ENCODE measurements at regions not wholly inside any gene's neighbourhood (a gene's known extent, or its start where the extent isn't known, plus 50 kb on each side); places are given as distances from the start of the nearest gene placed in this dataset.

- no peak for FAIRE-seq
- ATAC-seq: no peak
- CTCF ChIA-PET: interaction anchor here (1.3 kb wide), 1 partner anchor 10 kb away, joined by 3 read pairs; no protein-coding TSS in a partner anchor
- TF ChIP-seq FOSL2 (IDR thresholded peaks at IDR 0.05) (no peak), FOSL2 (CRISPR knock-in tag; IDR thresholded peaks at IDR 0.05) (no peak), ZC3H11A (IDR thresholded peaks at IDR 0.05) (no peak), FOSB (CRISPR knock-in tag; IDR thresholded peaks at IDR 0.05) (no peak), BCL3 (IDR thresholded peaks at IDR 0.05) (no peak), POLR2AphosphoS2 (conservative IDR thresholded peaks at IDR 0.05; ENCODE audit: low read length) (no peak), BHLHE40 (IDR thresholded peaks at IDR 0.05; ENCODE audit: low read depth, low read length) (no peak), ESRRA (IDR thresholded peaks at IDR 0.05; ENCODE audit: borderline replicate concordance, low read length) (no peak), CEBPB (IDR thresholded peaks at IDR 0.05) (no peak), RARB (CRISPR knock-in tag; IDR thresholded peaks at IDR 0.05) (no peak), RNF2 (IDR thresholded peaks at IDR 0.05; ENCODE audit: borderline replicate concordance, low read depth) (no peak), FOXS1 (CRISPR knock-in tag; IDR thresholded peaks at IDR 0.05) (no peak), GATA3 (IDR thresholded peaks at IDR 0.05; ENCODE audit: borderline replicate concordance) (no peak), TP53 (CRISPR knock-in tag; IDR thresholded peaks at IDR 0.05) (no peak), CBX8 (IDR thresholded peaks at IDR 0.05) (no peak), POLR2A (IDR thresholded peaks at IDR 0.05; ENCODE audit: low read length) (no peak), NR3C1 (IDR thresholded peaks at IDR 0.05) (no peak)
- no peak for DNase-seq (ENCODE audit: low read depth in 1 of 2, low spot score in 1 of 2)
- H3K4me1 ChIP-seq: no peaks in the 10 kb centered on the region
- POLR2A ChIA-PET: no interaction called here
- no peaks in the 10 kb centered on the region for H3K9me3 ChIP-seq
- 21% methylated on average over 3 of the region's 3 CpGs for WGBS (ENCODE audit: missing lambda C conversion rate)
- H3K4me3 ChIP-seq: no peak overlapping the region
- H3K27ac ChIP-seq: no peak overlapping the region
- H3K4me2 ChIP-seq: no peak overlapping the region
Observed at GRCh38 chr9:135010586-135010860, 76.9 kb upstream of the OLFM1 start.

- Histone ChIP-seq H3K4me2 (no peak overlapping the region), H3K4me3 (no peak overlapping the region), H3K4me1 (no peaks in the 10 kb centered on the region), H3K27ac (no peak overlapping the region), H3K9me3 (no peaks in the 10 kb centered on the region)
- DNase-seq (ENCODE audit: low read depth in 1 of 2, low spot score in 1 of 2) (no peak), FAIRE-seq (no peak), ATAC-seq (no peak)
- WGBS (ENCODE audit: missing lambda C conversion rate): 37% methylated on average over 8 of the region's 8 CpGs
- POLR2A ChIA-PET: no interaction called here
- CTCF ChIA-PET: interaction anchor here (1.3 kb wide), 1 partner anchor 9 kb away, joined by 3 read pairs; no protein-coding TSS in a partner anchor
- TF ChIP-seq CHD2 (IDR thresholded peaks at IDR 0.05; ENCODE audit: low read length, partially characterized antibody) (no peak), EP300 (IDR thresholded peaks at IDR 0.05) (no peak), TFCP2L1 (CRISPR knock-in tag; IDR thresholded peaks at IDR 0.05) (no peak), CEBPB (IDR thresholded peaks at IDR 0.05) (no peak), ELK1 (IDR thresholded peaks at IDR 0.05; ENCODE audit: low read depth, low read length) (no peak), EHF (CRISPR knock-in tag; IDR thresholded peaks at IDR 0.05) (no peak)
Observed at GRCh38 chr9:135010921-135011320, 76.5 kb upstream of the OLFM1 start.

DNA sequence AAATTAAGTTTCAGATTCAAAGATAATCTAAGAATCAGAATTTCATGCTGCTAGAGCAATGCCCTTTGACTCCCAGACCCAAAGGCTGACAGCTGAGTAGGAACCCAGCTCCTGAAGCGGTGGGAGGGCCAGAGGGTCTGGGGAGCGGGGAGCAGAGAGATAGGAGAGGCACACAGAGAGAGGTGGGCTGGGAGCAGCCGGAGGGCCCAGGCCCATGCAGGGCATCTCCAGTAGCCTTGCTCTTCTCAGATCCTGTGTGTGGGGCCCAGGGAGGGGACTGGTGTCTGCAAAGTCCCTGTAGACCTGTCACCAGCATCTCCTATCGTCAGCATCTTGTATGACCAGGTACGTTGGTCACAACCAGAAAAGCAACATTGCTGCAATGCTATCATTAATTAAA, 75.3 kb upstream of the OLFM1 start:
- ChIA-PET CTCF (interaction anchor here (1.1 kb wide), 1 partner anchor 234 kb away, joined by 3 read pairs; no protein-coding TSS in a partner anchor), POLR2A (no interaction called here)
- WGBS (ENCODE audit: missing lambda C conversion rate): 17% methylated on average over 5 of the region's 5 CpGs
- TF ChIP-seq, protein P1, sequence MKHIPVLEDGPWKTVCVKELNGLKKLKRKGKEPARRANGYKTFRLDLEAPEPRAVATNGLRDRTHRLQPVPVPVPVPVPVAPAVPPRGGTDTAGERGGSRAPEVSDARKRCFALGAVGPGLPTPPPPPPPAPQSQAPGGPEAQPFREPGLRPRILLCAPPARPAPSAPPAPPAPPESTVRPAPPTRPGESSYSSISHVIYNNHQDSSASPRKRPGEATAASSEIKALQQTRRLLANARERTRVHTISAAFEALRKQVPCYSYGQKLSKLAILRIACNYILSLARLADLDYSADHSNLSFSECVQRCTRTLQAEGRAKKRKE (CRISPR knock-in tag; IDR thresholded peaks at IDR 0.05; ENCODE audit: low read depth): no peak
- TF ChIP-seq HOXB5 (CRISPR knock-in tag; IDR thresholded peaks at IDR 0.05) (no peak), SMC3 (IDR thresholded peaks at IDR 0.05) (no peak), KDM5A (IDR thresholded peaks at IDR 0.05) (no peak), SREBF2 (IDR thresholded peaks at IDR 0.05) (no peak), NR3C1 (IDR thresholded peaks at IDR 0.05) (no peak), TFCP2L1 (CRISPR knock-in tag; IDR thresholded peaks at IDR 0.05) (no peak), TP53 (CRISPR knock-in tag; IDR thresholded peaks at IDR 0.05) (no peak), CBX2 (IDR thresholded peaks at IDR 0.05; ENCODE audit: borderline replicate concordance, low read depth) (no peak), ESRRA (IDR thresholded peaks at IDR 0.05; ENCODE audit: borderline replicate concordance, low read length) (no peak), MAX (IDR thresholded peaks at IDR 0.05) (no peak), CBX8 (IDR thresholded peaks at IDR 0.05) (no peak), GATA3 (IDR thresholded peaks at IDR 0.05; ENCODE audit: borderline replicate concordance) (no peak), JUN (IDR thresholded peaks at IDR 0.05) (no peak), CHD4 (IDR thresholded peaks at IDR 0.05; ENCODE audit: borderline replicate concordance) (no peak), KDM1A (IDR thresholded peaks at IDR 0.05; ENCODE audit: low read depth) (no peak), RCOR1 (IDR thresholded peaks at IDR 0.05; ENCODE audit: low read depth, low read length) (no peak)
- TF ChIP-seq, protein P2, sequence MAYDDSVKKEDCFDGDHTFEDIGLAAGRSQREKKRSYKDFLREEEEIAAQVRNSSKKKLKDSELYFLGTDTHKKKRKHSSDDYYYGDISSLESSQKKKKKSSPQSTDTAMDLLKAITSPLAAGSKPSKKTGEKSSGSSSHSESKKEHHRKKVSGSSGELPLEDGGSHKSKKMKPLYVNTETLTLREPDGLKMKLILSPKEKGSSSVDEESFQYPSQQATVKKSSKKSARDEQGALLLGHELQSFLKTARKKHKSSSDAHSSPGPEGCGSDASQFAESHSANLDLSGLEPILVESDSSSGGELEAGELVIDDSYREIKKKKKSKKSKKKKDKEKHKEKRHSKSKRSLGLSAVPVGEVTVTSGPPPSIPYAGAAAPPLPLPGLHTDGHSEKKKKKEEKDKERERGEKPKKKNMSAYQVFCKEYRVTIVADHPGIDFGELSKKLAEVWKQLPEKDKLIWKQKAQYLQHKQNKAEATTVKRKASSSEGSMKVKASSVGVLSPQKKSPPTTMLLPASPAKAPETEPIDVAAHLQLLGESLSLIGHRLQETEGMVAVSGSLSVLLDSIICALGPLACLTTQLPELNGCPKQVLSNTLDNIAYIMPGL (CRISPR knock-in tag; IDR thresholded peaks at IDR 0.05; ENCODE audit: borderline replicate concordance): no peak
- H3K9me3 ChIP-seq: no peaks in the 10 kb centered on the region
- H3K4me3 ChIP-seq: no peak overlapping the region
- DNase-seq (ENCODE audit: low read depth in 1 of 2, low spot score in 1 of 2): no peak
- no peak for ATAC-seq
- no peaks in the 10 kb centered on the region for H3K4me1 ChIP-seq
- H3K27ac ChIP-seq: no peak overlapping the region
- H3K4me2 ChIP-seq: no peak overlapping the region
- no peak for FAIRE-seq

Data from A549 (cell line).